Astrocyte of the hippocampus (primary cell): ENCODE measurements at regions not wholly inside any gene's neighbourhood (a gene's known extent, or its start where the extent isn't known, plus 50 kb on each side); places are given as distances from the start of the nearest gene placed in this dataset.

Source experiments
- DNase-seq: peaks from one replicate; pipeline ENCODE4 v3.0.0; 2011; ENCODE audit warnings: low read depth, low spot score

DNA sequence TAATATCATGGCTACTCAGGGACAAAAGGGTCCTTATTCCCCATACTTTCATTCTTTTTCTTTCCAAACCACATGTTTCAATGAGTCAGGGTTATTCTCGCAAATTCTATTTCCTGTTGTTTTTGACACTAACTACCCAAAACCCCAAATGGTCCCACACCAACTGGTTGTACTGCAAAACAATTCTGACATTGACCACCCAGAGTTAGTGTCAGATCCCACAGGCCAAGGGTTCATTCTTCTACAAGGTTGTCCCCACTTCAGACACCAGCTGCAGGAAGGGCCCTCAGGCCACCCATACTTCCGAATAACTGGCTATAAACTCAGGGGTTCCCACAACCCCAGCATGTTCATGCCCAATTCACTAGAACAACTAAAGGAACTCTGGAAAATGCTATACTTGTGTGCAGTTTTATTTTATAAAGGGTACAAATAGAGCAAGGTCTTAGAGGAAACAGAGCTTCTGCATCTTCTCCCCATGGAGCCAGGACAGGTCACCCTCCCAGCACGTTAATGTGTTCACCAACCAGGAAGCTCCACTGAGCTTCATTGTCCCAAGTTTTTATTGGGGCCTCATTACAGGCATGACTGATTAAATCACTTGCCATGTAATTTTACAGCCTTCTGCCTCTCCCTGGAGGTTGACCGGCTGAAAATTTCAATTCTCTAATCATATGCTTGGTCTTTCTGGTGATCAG lies 334.8 kb downstream of the DRD1 start:
- DNase-seq, result no peak

DNA sequence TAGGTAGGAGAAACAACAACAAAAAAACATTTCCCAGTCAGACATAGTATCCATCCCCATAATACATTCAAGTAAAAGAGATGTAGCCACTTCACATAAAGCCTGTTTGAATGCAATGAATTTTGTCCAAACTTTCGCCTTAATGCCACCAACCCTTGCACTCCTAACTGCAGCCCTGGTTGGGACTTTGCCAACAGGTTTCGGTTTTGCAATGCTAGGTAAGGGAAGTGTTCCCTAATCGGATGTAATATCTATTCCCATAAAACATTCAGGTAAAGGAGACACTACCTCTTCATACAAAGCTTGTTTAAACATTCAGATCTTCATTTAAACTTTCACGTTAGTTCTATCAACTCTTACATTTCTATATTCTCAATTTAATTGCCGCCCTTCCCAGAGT lies 336.1 kb downstream of the DRD1 start:
- no peak for DNase-seq

DNA sequence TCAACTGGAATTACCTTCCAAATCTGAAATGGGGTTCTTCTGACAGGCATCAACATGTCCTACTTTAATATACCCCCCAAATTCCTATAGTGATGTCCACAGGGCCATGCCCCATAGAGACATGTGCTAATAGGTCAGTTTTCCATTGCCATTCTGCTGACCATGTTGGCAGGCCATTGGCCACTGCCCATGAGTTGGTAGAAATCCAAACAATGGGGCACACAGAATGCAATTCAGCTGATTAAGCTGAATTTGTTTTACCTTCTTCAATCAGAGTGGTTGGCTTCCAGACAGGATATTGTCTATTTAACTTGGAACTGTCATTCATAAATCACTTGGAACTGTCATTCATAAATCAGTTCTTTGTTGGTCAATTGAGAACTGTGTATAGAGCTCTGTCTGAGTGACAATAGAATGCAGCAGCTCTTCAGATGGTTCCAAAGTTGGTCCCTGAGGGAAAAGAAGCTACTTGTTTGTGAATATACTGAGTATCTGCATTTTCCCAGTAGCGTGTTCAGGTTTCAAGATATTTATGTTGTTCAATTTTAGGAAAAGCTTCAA lies 336.9 kb downstream of the DRD1 start:
- DNase-seq, result no peak

- no peak for DNase-seq
Observed at GRCh38 chr5:175104677-175105076, 339.3 kb downstream of the DRD1 start.

DNA sequence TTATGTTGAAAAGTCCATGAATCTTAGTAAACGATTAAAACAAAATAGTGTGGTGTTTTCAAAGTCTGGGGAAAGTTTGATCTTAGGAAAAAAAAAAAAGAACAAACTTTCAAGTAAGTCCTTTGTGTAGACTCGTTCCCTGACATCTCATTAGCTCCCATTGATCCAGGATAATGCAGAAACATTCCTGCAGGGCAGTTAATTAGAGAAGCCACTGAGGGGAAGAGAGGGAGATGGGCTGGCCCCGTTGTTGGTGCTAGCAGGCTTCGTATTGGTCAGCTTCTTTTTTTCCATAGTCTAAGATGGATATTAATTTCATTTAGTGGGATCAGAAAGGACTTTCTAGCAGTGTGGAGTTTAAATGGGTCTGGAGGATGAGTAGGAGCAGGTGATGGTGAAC lies 340.2 kb downstream of the DRD1 start:
- DNase-seq, result no peak

GRCh38 chr5:175102717-175103116 lies 341.3 kb downstream of the DRD1 start:
- DNase-seq, result no peak

DNA sequence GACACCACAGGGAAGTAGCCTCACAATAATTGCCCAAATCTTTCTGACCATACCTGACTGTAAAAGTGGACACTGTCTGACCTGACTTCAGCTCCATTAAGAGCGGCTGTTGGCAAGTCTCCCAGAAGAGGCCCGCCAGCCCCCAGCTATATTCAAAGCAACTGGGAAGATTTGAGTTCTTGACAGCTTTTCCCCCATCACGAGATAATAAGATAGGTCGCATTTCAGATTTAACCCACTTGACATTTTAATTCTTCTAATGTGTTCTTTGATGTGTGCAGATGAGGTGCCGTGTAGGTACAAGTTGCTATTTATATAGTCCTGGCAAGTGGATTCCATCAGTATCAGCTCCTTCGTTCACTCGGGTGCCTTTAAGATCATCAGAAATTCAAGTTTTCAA lies 345.7 kb downstream of the DRD1 start:
- DNase-seq, result no peak

DNA sequence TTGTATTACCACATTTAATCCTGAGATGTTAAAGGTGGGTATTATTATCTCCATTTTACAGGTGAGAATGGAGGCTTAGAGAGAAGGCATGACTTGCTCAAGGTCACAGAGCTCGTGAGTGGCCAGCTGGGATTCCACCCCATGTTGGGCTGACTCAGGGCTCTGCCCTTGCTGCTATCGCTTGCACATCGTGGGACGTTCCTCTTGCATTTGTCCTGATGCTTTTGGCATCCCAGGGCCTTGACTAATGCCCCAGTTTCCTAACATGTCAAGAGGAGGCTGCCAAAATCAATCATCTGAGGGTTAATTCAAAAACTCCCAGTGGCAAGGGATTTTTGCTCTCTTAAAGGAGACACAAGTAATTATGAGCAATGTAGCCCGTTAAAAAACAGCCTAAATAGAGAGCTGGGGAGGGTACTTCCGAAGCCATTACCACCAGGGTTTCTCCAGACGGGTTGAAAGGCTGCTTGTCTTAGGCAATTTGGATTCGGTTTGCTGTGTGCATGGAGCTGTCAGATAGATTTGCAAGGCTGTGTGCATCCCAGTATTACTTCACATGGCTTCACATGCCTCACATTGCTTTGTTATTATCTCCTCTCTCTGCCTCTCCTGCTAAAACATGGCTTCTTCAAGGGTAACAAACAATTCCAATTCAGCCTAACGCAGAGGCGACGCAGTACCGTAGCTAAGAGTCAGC lies 347.4 kb downstream of the DRD1 start:
- peak; percentile 7 for DNase-seq

GRCh38 chr5:175094461-175094860 lies 349.5 kb downstream of the DRD1 start:
- no peak for DNase-seq

- no peak for DNase-seq
Observed at GRCh38 chr5:175092691-175093090, 351.3 kb downstream of the DRD1 start.

- DNase-seq, result no peak
Observed at GRCh38 chr5:175088963-175089362, 355.0 kb downstream of the DRD1 start.

GRCh38 chr5:175082866-175083590 lies 358.6 kb downstream of the MSX2 start:
- no peak for DNase-seq

DNA sequence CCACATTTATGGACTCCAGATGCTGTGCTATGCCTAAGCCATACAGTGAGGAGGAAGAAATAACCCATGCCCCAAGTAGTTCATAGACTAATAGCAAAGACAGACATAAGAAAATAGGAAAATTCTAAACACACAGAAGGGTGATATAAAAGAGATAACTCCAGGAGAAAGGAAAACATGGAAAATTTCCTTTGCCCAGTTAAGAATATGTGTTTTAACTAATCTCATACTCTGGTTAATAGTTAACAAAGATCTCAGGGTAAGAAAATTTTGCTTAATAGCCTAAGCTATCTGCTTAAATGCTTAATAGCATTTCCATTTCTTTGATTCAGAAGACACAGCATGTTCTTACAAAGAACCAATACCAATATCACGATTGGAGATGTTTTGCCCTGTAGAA lies 358.0 kb downstream of the MSX2 start:
- no peak for DNase-seq

GRCh38 chr5:175079707-175080106 lies 355.3 kb downstream of the MSX2 start:
- no peak for DNase-seq

GRCh38 chr5:175070283-175070682 lies 345.9 kb downstream of the MSX2 start:
- DNase-seq, result no peak

- DNase-seq, result no peak
Observed at GRCh38 chr5:175060257-175060656, 335.9 kb downstream of the MSX2 start.

DNA sequence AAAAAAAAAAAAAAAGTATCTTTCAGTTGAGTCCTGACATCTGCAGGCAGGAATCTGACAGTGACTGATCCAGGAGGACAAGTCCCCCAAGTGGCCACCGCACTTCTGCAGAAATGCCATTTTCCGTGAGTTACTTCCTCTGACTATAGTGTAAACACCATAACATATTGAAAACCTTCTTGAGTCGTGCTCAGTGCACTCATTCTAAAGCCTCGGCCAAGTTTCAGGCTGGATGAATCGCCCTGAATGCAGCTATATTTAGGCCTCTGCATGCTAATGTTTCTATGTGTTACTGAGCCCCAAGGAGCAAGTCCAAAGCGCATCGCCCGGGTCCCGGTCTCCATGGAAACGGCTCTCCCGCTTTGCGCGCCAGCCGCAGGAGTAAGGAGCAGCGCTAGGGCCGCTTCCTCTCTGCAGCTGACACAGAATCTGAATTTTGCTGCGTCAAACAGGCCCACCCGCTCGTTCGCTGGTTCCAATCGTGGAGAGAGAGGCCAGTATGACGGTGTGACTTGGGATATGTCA lies 335.4 kb downstream of the MSX2 start:
- DNase-seq, result peak; percentile 77

DNA sequence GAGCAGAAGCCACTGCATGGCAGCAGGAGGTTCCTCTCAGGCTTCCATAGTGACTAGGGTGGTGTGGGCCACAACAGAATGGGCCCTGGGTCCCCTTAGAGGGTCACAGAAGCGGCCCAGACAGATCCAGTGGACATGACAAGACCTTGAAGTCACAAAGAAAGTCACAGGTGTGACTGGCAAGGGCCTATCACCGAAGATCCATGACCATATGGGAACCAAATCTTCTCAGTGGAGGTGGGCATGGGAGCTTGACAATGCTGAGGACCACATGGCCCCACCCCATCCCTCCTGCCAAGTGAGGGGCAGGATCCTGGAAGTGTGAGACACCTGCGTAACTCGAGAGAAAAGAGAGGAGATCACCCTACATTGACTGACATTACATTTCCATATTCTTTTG lies 332.4 kb downstream of the MSX2 start:
- no peak for DNase-seq

- DNase-seq, result no peak
Observed at GRCh38 chr5:175054243-175054642, 329.9 kb downstream of the MSX2 start.

DNA sequence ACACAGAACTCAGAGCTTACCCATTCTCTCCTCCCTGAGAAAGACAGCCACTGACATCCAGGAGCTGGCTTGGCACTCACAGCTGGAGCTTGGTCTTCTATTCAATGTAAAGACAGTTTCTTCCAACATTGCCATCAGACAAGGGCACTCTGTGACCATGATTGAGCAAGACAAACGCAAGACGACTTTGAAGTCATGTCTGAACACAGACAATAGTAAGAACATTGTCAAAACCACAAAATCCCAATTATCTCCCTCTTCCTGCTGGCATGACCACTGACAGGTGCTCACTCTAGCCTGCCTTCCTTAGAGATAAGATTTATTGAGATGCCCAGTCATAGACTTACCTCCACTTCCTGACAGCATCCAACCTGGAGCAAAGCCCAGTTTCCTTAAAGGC lies 328.0 kb downstream of the MSX2 start:
- no peak for DNase-seq

- DNase-seq, result no peak
Observed at GRCh38 chr5:175047048-175047447, 322.7 kb downstream of the MSX2 start.

GRCh38 chr5:175045820-175046219 lies 321.4 kb downstream of the MSX2 start:
- no peak for DNase-seq
